Activated naive CD8-positive, alpha-beta T cell treated with anti-CD3 and anti-CD28 coated beads for 36 hours (primary cell): ENCODE measurements at regions not wholly inside any gene's neighbourhood (a gene's known extent, or its start where the extent isn't known, plus 50 kb on each side); places are given as distances from the start of the nearest gene placed in this dataset.
A peak's percentile ranks its signal among the peaks of the same experiment; 100 is the strongest.
"Not testable (repeated sequence)": the region's sequence is repeated elsewhere in the genome, so short reads cannot be mapped to it uniquely, and the experiment has no call there.

Source experiments
- DNase-seq: peaks from one replicate; pipeline ENCODE4 v3.0.0; 2021
- H3K27ac Mint-ChIP-seq: one replicate; pipeline ENCODE4 v1.8.0; 2022; ENCODE audit warnings: mild to moderate bottlenecking, moderate library complexity, mixed read lengths
- H3K27me3 Mint-ChIP-seq: one replicate; pipeline ENCODE4 v1.8.0; 2022; ENCODE audit warnings: mild to moderate bottlenecking, mixed read lengths
- H3K36me3 Mint-ChIP-seq: one replicate; pipeline ENCODE4 v1.8.0; 2021; ENCODE audit warnings: mild to moderate bottlenecking, mixed read lengths
- H3K4me1 Mint-ChIP-seq: one replicate; pipeline ENCODE4 v1.8.0; 2021; ENCODE audit warnings: mixed read lengths
- H3K4me3 Mint-ChIP-seq: one replicate; pipeline ENCODE4 v1.8.0; 2022; ENCODE audit warnings: mild to moderate bottlenecking, moderate library complexity, mixed read lengths
- H3K9me3 Mint-ChIP-seq: one replicate; pipeline ENCODE4 v1.8.0; 2022; ENCODE audit warnings: mixed read lengths

DNA sequence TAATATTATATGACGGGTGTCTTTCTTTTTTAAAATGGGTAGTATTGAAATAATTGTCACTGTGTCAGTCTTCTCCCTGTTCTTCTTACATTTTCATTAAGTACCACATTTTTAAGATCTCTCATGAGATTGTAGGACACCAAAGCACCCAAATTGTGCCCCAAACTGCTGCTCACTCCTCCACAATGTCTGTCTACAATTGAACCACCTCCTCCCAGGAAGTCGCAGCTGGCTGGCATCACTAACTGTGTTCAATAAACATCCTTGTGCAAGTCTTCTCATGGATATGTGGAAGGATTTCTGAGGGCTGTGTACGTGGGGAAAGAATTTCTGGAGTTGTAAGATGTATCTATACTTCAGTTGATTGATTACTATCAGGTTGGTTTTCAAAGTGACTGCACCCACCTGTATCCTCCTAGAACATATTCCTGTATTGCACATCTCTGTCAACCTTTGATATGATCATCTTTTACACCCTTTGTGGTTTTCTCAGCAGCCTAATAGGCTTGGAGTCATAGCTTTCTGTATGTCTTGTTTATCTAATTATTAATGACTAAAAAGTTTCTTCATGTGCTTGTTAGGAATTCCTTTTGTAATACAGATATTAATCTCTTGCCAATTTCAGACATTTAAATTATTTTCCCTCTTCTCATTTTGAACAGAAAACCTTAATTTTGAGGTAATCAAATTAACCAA is 774.9 kb downstream of the RNF144A start:
- H3K9me3 Mint-ChIP-seq: peaks cover 6% of the 10 kb centered on the region
- peaks cover 12% of the 10 kb centered on the region for H3K36me3 Mint-ChIP-seq
- H3K4me3 Mint-ChIP-seq: no peak overlapping the region
- peaks cover 3% of the 10 kb centered on the region for H3K27me3 Mint-ChIP-seq
- DNase-seq: no peak
- peaks cover 36% of the 10 kb centered on the region for H3K4me1 Mint-ChIP-seq
- no peak overlapping the region for H3K27ac Mint-ChIP-seq

DNA sequence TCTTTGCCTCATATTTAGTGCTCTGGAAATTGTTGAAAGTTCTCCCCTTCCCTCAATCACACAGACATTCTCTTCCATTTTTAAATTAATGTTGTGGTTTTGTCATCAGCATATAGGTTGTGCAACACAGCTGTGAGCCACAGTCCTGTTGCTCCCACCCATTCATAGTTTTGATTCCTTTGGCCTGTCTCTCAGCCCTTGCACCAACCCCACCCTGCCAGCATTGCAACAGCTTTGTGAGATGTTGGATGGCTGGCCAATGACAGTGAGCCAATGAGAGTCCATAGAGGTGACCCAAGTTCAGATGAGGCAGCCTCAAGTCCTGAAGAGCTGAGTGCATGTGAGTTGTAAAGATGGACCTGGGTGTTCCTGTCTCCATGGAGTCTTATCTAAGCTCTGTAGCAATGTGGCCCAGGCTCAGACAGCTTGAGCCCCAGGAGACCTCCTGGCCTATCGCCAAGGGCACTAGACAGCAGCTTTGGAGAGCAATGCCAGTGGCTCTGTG is 775.5 kb downstream of the RNF144A start:
- peaks cover 3% of the 10 kb centered on the region for H3K27me3 Mint-ChIP-seq
- H3K4me3 Mint-ChIP-seq: no peak overlapping the region
- H3K36me3 Mint-ChIP-seq: peaks cover 12% of the 10 kb centered on the region
- DNase-seq: no peak
- no peak overlapping the region for H3K27ac Mint-ChIP-seq
- peaks cover 36% of the 10 kb centered on the region for H3K4me1 Mint-ChIP-seq
- H3K9me3 Mint-ChIP-seq: peaks cover 6% of the 10 kb centered on the region

DNA sequence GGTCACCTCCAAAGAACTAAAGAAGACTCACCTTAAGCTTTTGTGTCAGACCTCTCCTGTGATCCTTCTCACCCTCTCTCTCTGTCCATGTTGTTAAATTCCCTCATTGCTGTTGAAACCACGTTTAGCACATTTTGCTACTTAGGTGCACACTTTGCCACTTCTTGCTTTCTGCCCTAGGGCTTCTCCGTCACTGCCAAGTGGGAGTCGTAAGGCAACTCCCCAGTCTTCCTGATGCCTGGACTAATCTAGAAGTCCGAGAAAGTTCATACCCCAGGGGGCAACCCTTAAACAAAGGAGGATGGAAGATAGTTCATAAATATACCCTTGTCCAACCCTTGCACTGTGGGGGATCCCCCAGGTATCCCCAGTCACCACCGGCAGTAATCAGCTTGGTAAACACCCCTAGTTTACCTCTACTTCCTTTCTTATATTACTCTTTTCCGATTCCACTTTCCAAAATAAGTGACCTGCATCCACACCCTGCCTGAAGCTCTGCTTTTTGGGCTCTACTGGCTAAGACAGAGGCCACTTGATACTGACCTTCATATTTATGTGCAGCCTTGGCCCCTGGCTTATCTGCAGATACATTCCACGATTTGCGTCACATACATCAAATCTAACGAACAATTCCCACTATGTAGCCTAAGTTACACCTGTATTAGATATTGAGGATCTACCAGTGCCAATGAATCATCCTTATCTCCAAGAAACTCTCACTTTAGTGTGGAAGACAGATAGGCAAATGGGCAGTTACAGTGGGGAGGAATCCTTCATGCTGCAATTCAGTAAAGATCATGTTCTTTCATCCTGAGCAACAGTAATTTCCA is 776.2 kb downstream of the RNF144A start:
- peaks cover 3% of the 10 kb centered on the region for H3K27me3 Mint-ChIP-seq
- H3K4me1 Mint-ChIP-seq: peaks cover 36% of the 10 kb centered on the region
- H3K27ac Mint-ChIP-seq: peak overlapping the region; percentile 43
- no peak for DNase-seq
- H3K9me3 Mint-ChIP-seq: peaks cover 6% of the 10 kb centered on the region
- no peak overlapping the region for H3K4me3 Mint-ChIP-seq
- H3K36me3 Mint-ChIP-seq: peaks cover 12% of the 10 kb centered on the region

DNA sequence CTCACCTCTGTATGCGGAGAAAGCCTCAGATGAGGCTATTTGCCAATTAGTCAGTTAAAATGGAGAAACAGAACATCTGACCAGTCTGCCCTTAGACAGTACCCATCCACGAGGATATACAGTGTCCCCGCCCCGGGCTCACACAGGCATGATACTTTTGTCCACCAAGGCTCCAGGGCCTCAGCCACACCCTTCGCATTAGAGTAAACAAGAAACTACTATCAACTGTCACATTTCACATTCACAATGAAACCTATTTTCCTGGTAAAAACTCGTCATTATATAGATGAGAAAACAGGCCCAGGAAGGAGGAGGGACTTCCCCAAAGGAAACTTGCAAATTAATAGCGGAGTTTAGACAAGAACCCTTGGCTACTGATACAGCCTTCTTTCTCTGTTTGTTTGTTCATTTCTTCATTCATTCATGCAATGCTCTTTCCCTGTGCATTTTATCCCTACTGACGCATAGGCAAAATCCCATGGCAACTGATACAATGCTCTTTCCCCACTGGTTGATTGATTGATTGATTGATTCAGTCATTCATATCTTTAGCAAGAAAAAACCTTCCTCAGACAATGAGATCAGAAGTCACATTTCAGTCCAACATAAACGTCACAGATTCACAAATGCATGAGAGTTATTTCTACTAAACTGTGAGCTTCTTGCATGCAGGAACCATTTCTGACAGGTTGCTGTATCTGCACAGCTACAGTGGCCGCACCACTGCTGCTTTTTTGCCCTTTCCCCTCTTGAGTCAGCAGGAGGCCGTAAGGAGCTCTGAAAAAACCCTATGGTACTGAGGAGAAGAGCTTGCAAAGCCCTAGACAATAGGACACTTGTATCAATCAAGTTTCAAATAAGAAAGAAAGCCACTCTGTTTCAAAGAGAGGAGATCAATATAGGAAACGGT is 777.1 kb downstream of the RNF144A start:
- Mint-ChIP-seq H3K4me3 (no peak overlapping the region), H3K4me1 (peaks cover 36% of the 10 kb centered on the region), H3K27ac (peak overlapping the region; percentile 43)

DNA sequence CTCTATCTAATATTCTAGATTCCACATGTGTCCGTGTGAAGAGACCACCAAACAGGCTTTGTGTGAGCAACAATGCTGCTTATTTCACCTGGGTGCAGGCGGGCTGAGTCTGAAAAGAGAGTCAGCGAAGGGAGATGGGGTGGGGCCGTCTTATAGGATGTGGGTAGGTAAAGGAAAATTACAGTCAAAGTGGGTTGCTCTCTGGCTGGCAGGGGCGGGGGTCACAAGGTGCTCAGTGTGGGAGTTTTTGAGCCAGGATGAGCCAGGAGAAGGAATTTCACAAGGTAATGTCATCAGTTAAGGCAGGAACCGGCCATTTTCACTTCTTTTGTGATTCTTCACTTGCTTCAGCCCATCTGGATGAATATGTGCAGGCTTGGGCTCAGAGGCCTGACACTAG is 779.3 kb downstream of the RNF144A start:
- not testable (repeated sequence) for H3K27me3 Mint-ChIP-seq, DNase-seq, H3K27ac Mint-ChIP-seq

More for the DNA sequence above, 777.1 kb downstream of the RNF144A start:
- no peak for DNase-seq
- peaks cover 3% of the 10 kb centered on the region for H3K27me3 Mint-ChIP-seq
- peaks cover 12% of the 10 kb centered on the region for H3K36me3 Mint-ChIP-seq
- peaks cover 6% of the 10 kb centered on the region for H3K9me3 Mint-ChIP-seq

DNA sequence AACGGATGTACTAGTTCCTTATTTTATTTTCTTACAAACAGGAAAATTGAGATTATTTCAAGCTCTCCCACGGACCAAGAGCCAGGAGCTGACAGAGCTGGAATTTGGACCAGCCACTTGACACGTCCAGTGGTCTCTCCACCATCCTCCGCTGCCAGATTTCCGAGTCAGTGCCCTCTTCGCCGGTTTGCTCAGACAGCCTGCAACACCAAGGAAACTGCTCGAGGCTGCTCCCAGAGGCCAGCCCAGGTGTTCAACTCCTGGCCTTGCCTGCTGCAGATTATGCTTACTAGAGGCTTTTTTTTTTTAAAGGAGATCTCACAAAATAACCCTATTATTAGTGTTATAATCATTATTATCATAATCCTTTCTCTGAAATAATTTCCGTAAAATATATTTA is 779.8 kb downstream of the RNF144A start:
- no peak for DNase-seq
- H3K27ac Mint-ChIP-seq: no peak overlapping the region
- peaks cover 6% of the 10 kb centered on the region for H3K9me3 Mint-ChIP-seq
- peaks cover 12% of the 10 kb centered on the region for H3K36me3 Mint-ChIP-seq
- H3K27me3 Mint-ChIP-seq: peaks cover 3% of the 10 kb centered on the region
- no peak overlapping the region for H3K4me3 Mint-ChIP-seq
- peaks cover 30% of the 10 kb centered on the region for H3K4me1 Mint-ChIP-seq

More for the DNA sequence above, 779.3 kb downstream of the RNF144A start:
- Mint-ChIP-seq H3K36me3 (peaks cover 12% of the 10 kb centered on the region), H3K4me1 (peaks cover 32% of the 10 kb centered on the region)
- H3K4me3 Mint-ChIP-seq, H3K9me3 Mint-ChIP-seq: not testable (repeated sequence)

DNA sequence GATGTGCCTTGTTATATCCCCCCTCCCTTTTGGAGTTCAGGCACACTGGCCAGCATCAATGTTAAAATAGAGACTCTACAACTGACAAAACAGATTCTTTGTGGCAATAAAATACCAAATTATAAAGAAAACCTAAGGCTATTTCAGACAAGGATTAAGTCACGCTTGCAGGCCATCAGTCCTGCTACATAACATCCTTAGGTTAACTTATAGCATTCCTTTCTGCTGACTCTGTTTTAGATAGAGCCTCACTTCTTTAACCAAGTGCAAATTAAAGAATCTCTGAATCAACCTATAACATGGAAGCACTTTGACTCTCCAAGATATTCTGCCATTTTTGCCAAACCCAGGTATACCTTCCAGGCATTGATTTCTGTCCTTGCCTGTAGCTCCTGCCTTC is 784.6 kb downstream of the RNF144A start:
- H3K36me3 Mint-ChIP-seq: peaks cover 2% of the 10 kb centered on the region
- H3K27ac Mint-ChIP-seq: no peak overlapping the region
- no peaks in the 10 kb centered on the region for H3K27me3 Mint-ChIP-seq
- DNase-seq: no peak
- H3K4me3 Mint-ChIP-seq: no peak overlapping the region
- H3K9me3 Mint-ChIP-seq: no peaks in the 10 kb centered on the region
- H3K4me1 Mint-ChIP-seq: peaks cover 6% of the 10 kb centered on the region

DNA sequence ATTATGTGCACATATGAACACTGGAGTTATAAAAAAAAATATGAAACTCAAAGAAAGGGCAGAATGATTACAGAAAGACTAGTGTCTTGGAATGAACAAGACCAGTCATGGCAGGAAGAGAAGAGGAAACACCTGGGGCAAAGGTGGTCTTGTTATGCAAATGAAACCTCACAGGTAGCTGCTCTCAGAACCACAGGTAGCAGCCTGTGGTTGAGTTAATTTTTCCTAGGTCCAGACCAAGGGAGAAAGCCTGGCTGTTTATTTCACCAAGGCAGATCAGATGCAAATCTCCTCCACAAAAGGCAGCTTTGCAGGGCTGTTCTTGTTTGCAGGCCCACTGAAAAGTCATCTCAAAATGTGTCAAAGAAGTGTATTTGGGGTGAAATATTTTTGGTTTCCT is 785.8 kb downstream of the RNF144A start:
- DNase-seq: no peak
- Mint-ChIP-seq H3K27me3 (no peaks in the 10 kb centered on the region), H3K27ac (no peak overlapping the region), H3K4me1 (peaks cover 6% of the 10 kb centered on the region), H3K4me3 (no peak overlapping the region), H3K9me3 (no peaks in the 10 kb centered on the region), H3K36me3 (no peaks in the 10 kb centered on the region)

DNA sequence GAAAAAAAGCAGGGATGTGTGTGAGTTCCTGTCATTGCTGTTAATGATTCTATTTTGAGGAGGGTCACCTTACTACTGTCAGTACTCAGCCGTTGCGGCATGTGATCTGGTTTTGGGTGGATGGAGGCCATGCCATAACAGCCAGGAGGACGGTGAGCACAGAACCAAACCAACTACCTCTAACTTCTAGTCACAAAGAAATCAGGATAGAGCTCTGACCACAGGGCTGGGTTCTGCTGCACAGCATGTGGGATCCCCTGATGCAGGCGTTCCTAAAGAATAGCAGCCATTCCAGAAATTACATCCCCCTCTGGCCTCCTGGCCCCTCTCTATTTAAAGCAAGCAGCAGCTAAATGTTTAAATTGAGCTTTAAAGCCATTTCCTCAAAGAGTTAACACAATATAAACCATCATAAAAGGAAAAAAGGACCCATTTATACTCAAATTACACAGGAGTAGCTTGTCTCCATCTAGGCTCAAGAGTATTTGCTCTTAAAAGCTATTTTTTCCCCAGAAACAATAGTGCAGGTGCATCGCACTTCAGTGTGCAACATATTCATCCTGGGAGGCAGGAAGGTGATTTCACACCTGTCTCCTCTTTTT is 786.4 kb downstream of the RNF144A start:
- Mint-ChIP-seq H3K9me3 (no peaks in the 10 kb centered on the region), H3K4me3 (no peak overlapping the region), H3K27ac (no peak overlapping the region), H3K36me3 (no peaks in the 10 kb centered on the region), H3K4me1 (peaks cover 6% of the 10 kb centered on the region), H3K27me3 (no peaks in the 10 kb centered on the region)
- DNase-seq: no peak

DNA sequence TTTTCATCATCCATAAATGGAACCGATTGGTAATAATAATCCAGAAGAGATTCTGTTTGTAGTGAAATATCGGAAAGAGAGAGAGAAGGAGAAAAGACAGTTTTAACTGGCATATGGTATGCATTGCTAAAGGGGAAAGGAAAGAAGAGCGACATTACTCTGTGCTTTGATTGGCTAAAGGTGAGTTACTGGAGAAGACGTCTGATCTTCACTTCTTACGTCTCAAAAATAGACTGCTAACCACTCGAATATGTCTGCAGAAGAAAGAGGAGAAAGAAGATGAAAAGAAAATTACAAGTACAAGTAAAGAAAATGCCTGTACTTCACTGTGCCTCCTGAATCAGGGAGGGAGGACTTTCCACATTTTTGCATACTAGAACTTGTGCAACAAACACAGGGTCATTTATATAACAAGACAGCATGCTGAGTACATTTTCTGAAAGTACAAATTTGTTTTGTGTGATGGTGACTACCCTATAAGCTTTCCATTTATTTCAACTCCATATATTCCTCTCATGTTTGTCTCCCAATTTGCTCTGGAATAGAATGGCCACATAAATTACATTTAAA is 787.2 kb downstream of the RNF144A start:
- Mint-ChIP-seq H3K36me3 (no peaks in the 10 kb centered on the region), H3K4me1 (peaks cover 6% of the 10 kb centered on the region), H3K27me3 (no peaks in the 10 kb centered on the region), H3K27ac (no peak overlapping the region), H3K9me3 (no peaks in the 10 kb centered on the region), H3K4me3 (no peak overlapping the region)
- DNase-seq: no peak

DNA sequence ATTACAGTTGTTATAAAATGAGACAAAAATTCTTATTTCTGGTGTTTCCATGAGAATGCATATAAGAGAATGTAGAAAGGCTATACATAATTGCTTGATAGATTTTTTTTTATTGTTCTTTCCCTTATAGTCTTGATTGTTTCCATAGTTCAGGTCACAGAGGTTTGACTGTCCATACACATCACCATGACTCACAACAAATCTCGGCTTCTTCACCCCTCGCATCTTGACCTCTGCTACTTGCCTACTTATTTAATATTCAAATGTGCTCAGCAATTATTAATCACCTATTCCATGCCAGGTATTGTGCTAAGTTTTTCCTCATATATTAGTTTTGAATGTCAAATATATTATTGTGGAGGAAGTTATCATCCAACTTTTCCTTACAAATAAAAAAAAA is 789.6 kb downstream of the RNF144A start:
- H3K9me3 Mint-ChIP-seq: no peaks in the 10 kb centered on the region
- no peaks in the 10 kb centered on the region for H3K27me3 Mint-ChIP-seq
- no peaks in the 10 kb centered on the region for H3K36me3 Mint-ChIP-seq
- no peak overlapping the region for H3K4me3 Mint-ChIP-seq
- peaks cover 6% of the 10 kb centered on the region for H3K4me1 Mint-ChIP-seq
- DNase-seq: no peak
- H3K27ac Mint-ChIP-seq: no peak overlapping the region

DNA sequence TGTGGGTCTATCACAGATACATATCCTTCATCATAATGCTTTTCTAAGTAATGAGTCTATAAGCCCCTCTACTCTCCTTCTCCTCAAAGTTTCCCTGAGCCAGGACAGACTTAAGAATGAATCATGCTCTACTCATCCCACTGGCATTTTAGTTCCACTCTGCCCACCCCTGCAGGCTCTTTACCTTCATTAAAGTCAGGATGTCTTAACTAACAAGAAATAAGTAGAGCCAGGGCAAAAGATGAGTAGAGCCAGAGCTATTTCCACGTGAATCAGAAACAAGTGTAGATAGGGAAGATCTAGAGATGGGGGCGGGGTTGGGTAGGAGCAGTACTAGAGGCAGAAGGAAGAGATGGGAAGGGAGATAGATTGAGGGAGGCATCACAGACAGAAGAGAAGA is 790.5 kb downstream of the RNF144A start:
- Mint-ChIP-seq H3K4me1 (peaks cover 4% of the 10 kb centered on the region), H3K9me3 (no peaks in the 10 kb centered on the region), H3K27me3 (no peaks in the 10 kb centered on the region), H3K4me3 (no peak overlapping the region), H3K27ac (no peak overlapping the region), H3K36me3 (no peaks in the 10 kb centered on the region)
- no peak for DNase-seq

DNA sequence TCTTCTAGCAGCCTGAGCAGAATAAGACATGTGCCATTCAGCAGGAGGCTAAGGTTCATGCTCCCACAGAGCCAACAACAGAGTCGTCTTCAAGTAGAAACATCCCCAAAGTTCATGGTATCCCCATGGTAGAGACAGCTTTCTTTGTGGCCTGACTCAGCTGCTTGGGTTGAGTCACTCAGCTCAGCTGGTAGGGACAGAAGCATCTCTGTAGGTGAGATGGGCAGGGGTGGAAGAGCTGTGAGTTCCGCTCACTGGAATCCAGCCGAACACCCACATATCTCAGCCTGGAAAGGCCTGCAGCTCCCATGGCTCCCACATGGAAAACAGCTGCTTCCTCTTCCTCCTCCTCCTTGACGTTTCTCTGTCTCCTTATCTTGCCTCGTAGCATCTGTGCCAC is 792.7 kb downstream of the RNF144A start:
- H3K27me3 Mint-ChIP-seq: no peaks in the 10 kb centered on the region
- no peaks in the 10 kb centered on the region for H3K9me3 Mint-ChIP-seq
- H3K27ac Mint-ChIP-seq: no peak overlapping the region
- no peak for DNase-seq
- no peak overlapping the region for H3K4me3 Mint-ChIP-seq
- no peaks in the 10 kb centered on the region for H3K36me3 Mint-ChIP-seq
- H3K4me1 Mint-ChIP-seq: no peaks in the 10 kb centered on the region

DNA sequence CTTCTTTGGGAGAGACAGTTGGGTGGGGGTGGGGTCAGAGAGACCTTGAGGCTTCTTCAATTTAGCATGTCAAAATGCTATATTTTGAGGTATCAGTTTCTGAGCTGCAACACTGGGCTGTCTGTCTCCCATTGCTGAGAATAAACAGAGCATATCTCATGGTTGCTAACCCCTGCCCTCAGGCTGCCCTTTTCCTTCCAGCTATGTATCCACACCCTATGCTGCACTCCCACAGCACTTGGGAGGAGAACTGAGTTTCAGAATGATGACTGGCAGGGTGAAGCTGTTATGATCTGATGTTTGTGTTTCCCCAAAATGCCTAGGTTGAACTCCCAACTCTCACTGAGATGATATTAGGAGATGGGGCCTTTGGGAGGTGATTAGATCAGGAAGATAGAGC is 794.0 kb downstream of the RNF144A start:
- no peaks in the 10 kb centered on the region for H3K36me3 Mint-ChIP-seq
- no peak overlapping the region for H3K27ac Mint-ChIP-seq
- H3K9me3 Mint-ChIP-seq: no peaks in the 10 kb centered on the region
- no peak overlapping the region for H3K4me3 Mint-ChIP-seq
- H3K4me1 Mint-ChIP-seq: peaks cover under 1% of the 10 kb centered on the region
- DNase-seq: no peak
- no peaks in the 10 kb centered on the region for H3K27me3 Mint-ChIP-seq
